Activated T-cell treated with anti-CD3 and anti-CD28 coated beads for 4 hours (primary cell): ENCODE measurements at regions not wholly inside any gene's neighbourhood (a gene's known extent, or its start where the extent isn't known, plus 50 kb on each side); places are given as distances from the start of the nearest gene placed in this dataset.

Experiments used
- DNase-seq: peaks from one replicate; pipeline ENCODE4 v3.0.0-alpha.2; 2020

- no peak for DNase-seq
These were observed 150.2 kb upstream of the B3GAT1 start for GRCh38 chr11:134562196-134562595.

DNA sequence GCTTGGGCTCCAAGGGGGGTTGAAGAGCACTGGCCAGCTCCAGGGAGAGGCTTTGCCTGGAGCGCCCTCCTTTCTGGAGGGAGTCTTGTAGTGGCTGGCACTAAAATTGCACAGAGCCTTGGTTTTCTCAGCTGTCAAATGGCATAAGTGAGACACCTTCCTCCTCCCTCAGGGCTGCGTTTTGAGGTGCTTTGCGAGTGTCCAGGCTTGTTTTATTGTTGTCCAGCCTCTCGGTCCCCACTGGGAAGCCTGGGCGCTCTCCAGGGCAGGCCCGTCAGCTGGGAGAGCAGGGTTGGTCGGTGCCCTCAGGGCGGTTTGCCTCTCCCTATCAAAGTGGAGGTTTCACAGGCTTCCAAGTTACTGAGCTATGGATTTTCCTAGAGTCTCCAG, 149.3 kb upstream of the B3GAT1 start:
- DNase-seq: no peak

DNA sequence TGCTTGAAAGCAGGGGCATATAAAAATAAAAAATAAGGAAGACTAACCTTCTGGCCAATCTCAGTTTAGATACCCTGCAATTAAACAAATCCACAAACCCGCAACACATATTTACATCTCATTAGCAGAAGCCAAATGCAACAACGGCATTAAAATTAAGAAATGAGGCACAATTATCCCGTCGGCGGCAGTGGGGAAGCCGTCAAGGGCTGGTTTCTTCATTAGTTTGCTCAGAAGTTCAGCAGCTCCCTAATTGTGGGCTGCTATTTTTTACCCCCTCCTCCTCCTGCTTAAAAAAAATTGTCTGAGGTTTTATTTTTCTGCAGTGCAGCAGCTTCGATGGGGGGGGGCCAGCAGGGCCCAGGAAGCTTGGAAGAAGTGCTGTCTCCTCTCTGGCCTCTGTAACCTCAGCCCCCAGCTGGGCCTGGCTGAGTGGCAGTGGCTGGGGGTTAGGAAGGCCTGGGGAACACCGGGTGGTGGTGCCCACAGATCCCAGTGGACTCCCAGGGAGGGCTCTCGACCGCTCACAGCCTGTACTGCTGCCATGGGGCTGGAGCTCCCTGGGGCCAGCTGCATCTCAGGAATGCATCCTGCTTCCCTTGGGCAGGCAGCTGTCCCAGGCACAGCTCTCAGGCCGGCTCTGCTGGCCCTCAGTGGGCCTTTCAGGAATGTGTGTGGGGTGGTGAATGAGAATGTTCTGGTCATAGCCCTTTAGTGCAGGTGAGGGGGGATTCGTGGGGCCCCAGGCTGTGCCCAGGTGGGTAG, 148.7 kb upstream of the B3GAT1 start:
- no peak for DNase-seq

DNA sequence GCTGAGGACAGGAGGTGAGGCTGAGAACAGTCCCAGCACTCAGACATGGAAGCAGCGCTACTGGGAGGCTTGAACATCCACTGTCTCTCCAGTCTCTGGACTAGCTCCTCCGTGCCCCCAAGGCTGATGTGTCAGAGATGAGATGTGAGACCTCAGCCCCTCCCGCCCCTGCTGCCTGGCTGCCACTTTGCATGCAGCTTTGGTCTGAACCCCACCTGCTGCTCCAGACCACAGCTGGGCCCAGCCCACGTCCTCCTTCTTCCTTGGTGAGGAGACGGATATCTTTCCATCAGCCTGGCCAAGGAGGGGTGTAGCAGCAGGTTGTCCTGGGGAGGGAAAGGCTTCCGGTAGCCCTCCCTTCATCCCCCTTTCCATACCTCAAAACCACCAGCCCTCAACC, 148.0 kb upstream of the B3GAT1 start:
- no peak for DNase-seq

DNA sequence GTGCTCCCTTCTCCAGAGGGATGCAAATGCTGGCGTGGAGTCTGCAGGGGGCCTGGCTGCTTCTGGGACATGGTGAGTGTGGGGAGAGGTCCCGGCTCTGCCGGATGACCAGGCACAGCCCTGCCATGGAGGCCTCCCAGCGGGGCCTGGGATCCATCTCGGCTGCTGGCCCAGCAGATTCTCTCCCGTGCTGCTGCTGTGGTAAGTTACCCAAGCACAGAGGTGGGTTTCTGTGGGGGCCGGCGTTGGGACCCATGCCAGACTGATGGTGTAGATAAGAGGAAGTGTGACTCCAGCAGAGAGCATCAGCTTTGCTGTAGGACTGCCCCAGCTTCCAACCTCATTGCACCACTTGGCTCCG, 147.5 kb upstream of the B3GAT1 start:
- no peak for DNase-seq

GRCh38 chr11:134558916-134559601, 147.0 kb upstream of the B3GAT1 start:
- DNase-seq: no peak

GRCh38 chr11:134558258-134558835, 146.3 kb upstream of the B3GAT1 start:
- no peak for DNase-seq

- DNase-seq: no peak
These were observed 145.7 kb upstream of the B3GAT1 start for GRCh38 chr11:134557571-134558257.

- DNase-seq: no peak
These were observed 144.1 kb upstream of the B3GAT1 start for GRCh38 chr11:134556186-134556585.

- no peak for DNase-seq
These were observed 143.5 kb upstream of the B3GAT1 start for GRCh38 chr11:134555510-134555909.

GRCh38 chr11:134554861-134555260, 142.8 kb upstream of the B3GAT1 start:
- no peak for DNase-seq

DNA sequence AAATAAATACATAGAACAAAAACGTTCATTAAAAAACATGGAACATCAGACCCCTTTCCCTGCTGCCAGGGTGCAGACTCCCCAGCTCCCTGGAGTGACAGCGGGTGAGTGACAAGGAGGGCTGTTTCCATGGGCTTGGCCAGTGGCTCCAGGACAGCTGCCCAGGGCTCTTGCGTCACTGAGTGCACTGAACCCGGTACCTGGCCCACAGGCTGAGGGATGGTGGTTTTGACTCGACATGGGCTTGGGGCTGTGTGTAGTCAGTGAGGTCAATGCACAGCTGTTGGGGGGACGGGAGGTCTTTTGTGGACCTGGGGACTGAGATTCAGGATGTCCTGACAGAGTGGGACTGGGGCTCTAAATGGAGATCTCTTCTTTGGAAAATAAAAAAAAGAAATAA, 142.1 kb upstream of the B3GAT1 start:
- DNase-seq: no peak

DNA sequence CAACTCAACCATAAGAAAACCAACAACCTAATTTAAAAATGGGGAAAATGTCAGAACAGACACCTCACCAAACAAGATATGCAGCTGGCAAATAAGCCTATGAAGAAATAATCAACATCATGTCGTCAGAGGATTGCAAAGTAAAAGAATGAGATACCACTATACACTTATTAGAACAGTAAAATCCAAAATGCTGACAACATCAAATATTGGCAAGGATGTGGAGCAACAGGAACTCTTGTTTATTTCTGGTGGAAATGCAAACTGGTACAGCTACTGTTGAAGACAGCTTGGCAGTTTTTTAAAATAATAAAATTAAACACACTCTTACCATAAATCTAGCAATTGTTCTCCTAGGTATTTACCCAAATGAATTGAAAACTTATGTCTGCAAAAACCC, 140.7 kb upstream of the B3GAT1 start:
- DNase-seq: no peak

DNA sequence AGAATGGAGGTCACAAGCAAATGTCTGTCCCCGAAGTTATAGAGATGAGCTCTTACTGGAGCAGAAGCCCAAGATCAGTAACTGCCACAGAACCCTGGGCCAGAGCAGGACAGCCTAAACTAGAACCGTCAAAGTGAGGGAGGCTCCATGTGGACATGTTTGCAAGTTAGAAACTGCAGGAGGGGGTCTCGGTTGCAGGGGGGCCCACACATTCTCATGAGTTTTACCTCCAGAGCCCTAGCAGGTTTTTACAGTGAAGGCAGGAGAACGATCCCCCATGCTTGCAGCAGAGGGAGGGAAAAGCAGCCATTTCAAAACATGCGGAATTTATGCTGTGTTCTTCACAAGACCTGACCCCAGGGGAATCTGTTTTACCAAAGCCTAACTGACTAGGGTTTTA, 133.5 kb upstream of the B3GAT1 start:
- no peak for DNase-seq

GRCh38 chr11:134544095-134544815, 132.2 kb upstream of the B3GAT1 start:
- DNase-seq: no peak

GRCh38 chr11:134543645-134544044, 131.6 kb upstream of the B3GAT1 start:
- no peak for DNase-seq

DNA sequence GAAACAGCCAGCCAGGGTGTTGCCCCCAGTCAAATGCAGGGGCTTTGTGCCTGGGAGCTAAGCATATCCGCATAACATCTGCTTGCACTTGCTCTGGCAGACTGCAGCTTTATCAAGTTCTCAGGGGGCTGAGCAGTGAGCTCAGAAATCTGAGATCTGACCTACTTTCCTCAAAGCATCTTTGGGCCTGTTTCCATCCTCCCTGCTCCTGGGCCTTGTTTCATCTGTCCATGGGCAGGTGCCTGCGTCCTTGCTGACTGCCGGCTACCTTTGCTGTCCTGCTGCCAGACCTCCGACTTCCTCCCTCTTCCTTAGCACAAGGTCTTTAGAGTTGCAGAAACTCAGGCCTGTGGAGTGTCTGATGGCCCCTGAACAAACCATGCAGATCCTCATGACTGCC, 131.2 kb upstream of the B3GAT1 start:
- no peak for DNase-seq

DNA sequence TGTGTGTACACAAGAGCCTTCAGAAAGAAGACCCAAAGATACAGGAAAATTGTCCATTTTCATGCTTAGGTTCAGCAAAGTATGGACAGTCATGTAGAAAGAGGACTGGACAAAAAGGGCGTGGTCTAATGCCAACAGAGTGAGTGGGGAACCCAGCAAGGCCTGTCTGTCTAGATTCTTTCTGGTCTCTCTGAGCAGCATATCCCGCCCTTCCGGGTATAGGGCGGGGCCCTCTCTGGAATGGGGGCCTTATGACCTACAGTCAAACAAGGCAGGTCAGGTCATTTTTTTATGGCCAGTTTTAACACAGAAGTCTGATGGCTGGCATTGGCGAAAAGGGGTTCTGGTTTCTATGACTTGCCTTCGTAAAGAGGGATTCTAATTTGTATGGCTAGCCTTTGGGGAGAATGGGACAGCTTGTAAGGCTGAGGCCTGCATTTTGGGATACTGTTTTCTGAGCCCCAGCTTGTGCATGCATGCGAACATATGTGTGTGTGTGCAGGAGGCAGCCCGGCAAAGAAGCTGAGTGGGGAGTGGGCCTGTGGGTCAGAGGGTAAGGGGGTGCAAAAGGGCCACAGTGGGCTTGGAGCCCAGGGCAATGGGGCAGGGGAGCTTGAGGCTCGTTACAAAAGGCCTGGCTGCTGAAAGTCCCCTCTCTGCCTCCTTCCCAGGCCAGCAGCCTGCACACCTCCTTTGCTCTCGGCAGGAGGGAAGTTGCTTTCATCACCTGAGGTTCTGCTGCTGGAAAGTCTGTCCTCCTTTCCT, 130.5 kb upstream of the B3GAT1 start:
- DNase-seq: no peak

- no peak for DNase-seq
These were observed 129.9 kb upstream of the B3GAT1 start for GRCh38 chr11:134541951-134542350.

DNA sequence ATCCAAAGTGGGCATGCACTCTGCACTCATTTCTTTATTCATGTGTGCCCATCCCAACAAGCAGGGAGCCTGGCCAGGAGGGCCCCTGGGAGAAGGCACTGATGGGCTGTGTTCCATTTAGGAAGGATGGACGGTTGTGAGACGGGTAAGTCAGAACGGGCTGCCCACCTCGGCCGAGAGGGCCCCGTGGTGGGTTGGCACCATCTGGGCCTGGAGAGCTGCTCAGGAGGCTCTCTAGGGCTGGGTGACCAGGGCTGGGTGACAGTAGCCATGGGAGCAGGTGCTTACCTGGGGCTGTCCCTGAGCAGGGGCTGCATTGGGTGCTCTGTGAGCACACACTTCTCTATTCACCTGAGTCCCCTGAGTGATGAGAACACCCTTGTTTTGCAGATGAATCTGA, 129.3 kb upstream of the B3GAT1 start:
- DNase-seq: no peak

DNA sequence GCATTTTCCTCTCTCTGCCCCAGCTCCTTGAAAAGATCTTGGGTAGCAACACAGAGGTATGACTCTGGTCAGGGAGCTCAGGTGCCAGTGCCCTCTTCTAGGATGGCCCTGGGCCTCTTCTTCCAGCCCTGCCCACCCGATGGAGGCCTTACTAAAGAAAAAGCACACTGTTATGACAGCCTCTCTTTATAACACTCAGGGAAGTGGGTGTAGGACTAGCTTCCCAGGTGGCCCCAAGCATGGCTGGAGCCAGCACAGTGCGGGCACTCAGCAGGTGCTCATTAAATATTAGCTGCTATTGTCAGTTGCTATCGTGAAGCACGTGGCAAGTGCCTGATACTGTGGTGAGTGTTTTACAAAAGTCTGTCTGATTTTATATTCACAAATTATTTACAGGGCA, 127.2 kb upstream of the B3GAT1 start:
- no peak for DNase-seq

GRCh38 chr11:134538742-134539141, 126.7 kb upstream of the B3GAT1 start:
- DNase-seq: no peak
